DMS53 (cell line): ENCODE measurements at regions not wholly inside any gene's neighbourhood (a gene's known extent, or its start where the extent isn't known, plus 50 kb on each side); places are given as distances from the start of the nearest gene placed in this dataset.

Experiments used
- DNase-seq: peaks from one replicate; lab custom pipeline; 2025; lab: John Stamatoyannopoulos, UW

DNA sequence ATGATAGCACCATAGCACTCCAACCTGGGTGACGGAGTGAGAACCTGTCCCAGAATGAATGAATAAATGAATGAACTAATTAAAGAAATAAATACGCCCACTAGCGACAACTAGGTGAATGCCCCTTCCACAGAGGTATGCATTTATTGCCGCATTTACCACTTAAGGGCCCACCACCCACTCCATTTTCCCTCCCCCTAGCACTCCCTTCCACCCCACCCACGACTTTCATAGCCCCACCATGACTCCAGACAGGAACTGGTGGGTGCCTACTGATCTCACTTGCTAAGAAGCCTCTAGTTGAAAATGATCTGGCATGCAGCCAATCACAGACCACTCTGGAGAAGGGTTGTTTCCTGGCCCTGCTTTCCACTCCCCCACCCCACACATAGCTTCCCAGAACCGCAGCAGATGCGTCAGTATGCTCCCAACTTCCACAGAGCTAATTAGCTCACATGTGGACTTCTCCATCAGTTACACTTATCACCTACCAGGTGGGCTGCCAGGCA is 167.6 kb downstream of the WT1 start:
- no peak for DNase-seq

GRCh38 chr11:32273931-32274330 is 161.4 kb downstream of the WT1 start:
- DNase-seq: no peak

GRCh38 chr11:32279672-32280071 is 155.7 kb downstream of the WT1 start:
- no peak for DNase-seq

DNA sequence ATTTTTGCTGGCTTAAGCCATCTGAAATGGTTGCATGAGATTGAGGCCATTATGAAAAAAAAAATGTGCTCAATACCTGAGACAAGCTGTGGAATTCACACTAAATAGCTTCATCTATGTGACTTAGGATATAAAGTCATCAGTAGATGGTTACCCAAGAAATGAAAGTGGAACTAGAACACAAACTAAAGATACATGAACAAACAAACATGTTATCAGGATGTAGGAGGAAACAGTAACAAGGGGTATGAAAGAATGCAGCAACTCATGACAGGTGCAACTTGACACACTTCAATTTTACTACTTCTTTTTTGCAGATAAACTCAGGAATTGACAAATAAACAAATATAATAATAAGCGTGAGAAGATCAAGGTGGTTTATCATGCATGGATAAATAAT is 155.0 kb downstream of the WT1 start:
- no peak for DNase-seq

- DNase-seq: no peak
Observed at GRCh38 chr11:32288276-32288675, 147.1 kb downstream of the WT1 start.

DNA sequence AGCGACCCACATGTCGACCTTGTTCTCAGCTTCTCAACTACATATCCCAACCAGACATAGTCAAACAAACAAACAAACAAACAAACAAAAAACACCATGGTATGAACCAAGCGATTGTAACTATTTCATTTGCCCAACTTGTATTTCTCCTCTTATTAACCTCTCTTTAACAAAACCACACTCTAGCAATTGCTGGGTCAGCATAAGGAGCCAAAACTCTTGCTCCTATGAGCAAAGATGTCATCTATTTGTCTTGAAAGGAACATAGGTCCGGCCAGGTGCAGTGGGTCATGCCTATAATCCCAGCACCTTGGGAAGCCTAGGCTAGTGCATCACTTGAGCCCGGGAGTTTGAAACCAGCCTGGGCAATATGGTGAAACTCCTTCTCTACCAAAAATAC is 145.6 kb downstream of the WT1 start:
- no peak for DNase-seq

GRCh38 chr11:32290783-32291182 is 144.6 kb downstream of the WT1 start:
- DNase-seq: no peak

- peak; percentile 48 for DNase-seq
Observed at GRCh38 chr11:32297611-32298011, 137.7 kb downstream of the WT1 start.

- DNase-seq: no peak
Observed at GRCh38 chr11:32302826-32303225, 132.5 kb downstream of the WT1 start.

DNA sequence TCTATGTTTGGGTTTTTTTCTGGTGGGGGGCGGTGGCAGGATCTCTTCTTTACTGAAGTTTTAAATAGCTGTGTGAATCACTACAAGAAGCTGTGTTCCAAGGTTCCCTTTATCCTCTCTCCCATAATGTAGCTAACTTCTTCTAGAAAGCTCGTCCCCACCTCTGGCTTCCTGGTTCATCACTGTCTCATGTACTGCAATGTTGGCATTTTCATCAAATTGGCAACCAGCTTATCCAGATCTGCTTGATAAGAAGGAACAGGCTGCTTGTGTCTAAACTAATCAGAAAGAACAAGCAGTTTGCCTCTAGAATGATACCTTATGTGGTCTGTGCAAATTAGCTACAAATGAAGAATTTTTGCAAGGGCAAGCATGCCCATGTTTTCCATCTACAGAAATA is 130.8 kb downstream of the WT1 start:
- no peak for DNase-seq

DNA sequence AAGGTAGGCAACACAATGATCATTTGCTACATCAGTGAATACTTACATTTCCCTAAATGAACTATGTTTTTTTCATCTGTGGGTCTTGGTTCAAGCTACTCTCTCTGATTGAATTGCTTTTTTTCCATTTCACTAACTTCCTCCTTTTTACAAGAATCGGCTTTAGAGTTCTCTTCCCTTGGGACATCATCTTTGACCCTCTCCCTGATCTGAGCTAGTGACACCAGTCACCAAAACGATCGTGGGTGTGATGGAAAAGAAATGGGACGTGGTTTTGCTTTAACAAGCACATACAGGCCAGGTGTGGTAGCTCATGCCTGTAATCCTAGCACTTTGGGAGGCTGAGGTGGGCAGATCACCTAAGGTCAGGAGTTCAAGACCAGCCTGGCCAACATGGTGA is 129.9 kb downstream of the WT1 start:
- no peak for DNase-seq

- DNase-seq: no peak
Observed at GRCh38 chr11:32307471-32307870, 127.9 kb downstream of the WT1 start.

- DNase-seq: no peak
Observed at GRCh38 chr11:32307913-32308312, 127.4 kb downstream of the WT1 start.

GRCh38 chr11:32309530-32310213 is 125.7 kb downstream of the WT1 start:
- no peak for DNase-seq

GRCh38 chr11:32310214-32310601 is 125.1 kb downstream of the WT1 start:
- no peak for DNase-seq

GRCh38 chr11:32311346-32312065 is 123.8 kb downstream of the WT1 start:
- no peak for DNase-seq

- peak; percentile 4 for DNase-seq
Observed at GRCh38 chr11:32312206-32312817, 123.0 kb downstream of the WT1 start.

DNA sequence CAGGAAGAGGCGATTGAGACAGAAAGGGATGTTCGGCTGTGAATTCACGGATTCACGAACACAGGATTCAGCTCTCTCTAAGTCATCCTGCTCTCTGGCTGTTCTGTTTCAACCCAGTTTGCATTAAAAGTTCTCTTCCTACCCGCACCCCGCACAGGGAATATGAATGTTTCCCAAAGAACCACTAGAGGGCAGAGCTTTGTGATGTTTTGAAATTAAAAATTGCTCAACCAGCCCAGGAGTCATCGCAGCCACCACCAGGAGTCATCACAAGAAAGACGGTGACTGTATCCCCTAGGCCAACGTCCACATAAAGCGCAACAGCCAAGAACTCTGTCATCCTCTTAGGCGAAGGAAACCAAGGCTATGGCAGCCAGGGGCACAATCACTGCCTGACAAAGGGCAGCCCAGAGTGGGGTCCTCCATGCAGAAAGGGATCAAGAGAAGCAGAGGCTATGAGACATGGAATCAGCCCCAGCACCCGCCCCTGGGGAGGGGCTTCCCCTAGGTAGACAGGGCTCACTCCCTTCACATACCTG is 122.4 kb downstream of the WT1 start:
- peak; percentile 67 for DNase-seq

DNA sequence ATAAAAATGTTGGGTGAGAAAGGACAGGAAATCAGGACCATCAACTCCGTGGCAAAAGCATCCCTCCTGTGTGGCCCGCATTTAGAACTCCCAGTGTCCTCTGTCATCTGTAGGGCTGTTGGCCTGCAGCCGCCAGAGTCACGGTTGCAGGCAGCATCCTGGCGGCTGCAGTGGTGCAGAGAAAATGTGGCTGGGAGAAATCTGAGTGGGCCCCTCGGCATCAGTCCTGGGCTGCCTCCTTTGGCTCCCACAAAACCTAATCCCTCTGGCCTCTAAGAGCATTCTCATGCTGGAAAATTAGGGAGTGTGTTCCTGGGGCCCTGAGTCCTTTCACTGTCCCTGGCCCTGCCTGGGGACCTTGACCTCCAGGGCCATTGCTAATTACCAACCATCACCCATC is 121.9 kb downstream of the WT1 start:
- DNase-seq: no peak

- DNase-seq: no peak
Observed at GRCh38 chr11:32315121-32315520, 120.2 kb downstream of the WT1 start.

- no peak for DNase-seq
Observed at GRCh38 chr11:32316232-32316631, 119.1 kb downstream of the WT1 start.

GRCh38 chr11:32316858-32317642 is 118.3 kb downstream of the WT1 start:
- DNase-seq: no peak
